ENCODE measurements at regions not wholly inside any gene's neighbourhood (a gene's known extent, or its start where the extent isn't known, plus 50 kb on each side); places are given as distances from the start of the nearest gene placed in this dataset.
"Not testable (repeated sequence)": the region's sequence is repeated elsewhere in the genome, so short reads cannot be mapped to it uniquely, and the experiment has no call there.

GRCh38 chr15:59830873-59831272 lies 141.8 kb upstream of the BNIP2 start:
- no peak for DNase-seq (ENCODE audit: low spot score)

DNA sequence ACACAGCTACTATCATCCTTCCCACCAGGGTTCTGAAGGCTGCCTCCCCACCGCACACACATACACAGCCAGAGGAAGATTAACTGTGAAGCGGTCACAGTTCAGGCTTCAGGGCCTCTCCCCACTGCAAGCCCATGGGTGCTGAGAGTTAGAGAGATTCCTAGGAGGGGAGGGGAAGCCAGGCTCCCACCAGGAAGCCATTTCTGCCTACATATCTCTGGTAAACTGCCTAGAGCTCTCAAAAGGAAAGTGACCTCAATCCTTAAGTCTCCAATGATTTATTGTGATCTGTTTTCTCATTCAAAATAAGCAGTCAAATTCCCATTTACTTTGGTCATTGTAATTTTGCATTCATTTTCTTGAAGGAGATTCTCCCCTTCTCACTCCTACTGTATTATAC lies 141.0 kb upstream of the BNIP2 start:
- DNase-seq (ENCODE audit: low spot score) = no peak

DNA sequence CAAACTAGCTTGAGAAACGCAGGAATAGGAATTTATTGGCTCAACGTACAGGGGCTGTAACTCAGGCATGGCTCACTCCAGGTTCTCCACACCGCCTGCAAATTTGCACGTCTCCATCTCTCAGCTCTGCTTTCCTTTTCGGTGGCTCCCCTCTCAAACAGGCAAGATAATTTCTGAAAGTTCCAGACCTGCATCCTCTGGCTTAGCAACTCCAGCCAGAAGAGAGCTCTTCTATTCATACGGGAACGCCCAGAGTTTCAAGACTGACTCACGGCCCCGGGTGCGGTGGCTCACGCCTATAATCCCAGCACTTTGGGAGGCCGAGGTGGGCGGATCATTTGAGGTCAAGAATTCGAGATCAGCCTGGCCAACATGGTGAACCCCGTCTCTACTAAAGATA lies 139.7 kb upstream of the BNIP2 start:
- DNase-seq (ENCODE audit: low spot score) = no peak

DNA sequence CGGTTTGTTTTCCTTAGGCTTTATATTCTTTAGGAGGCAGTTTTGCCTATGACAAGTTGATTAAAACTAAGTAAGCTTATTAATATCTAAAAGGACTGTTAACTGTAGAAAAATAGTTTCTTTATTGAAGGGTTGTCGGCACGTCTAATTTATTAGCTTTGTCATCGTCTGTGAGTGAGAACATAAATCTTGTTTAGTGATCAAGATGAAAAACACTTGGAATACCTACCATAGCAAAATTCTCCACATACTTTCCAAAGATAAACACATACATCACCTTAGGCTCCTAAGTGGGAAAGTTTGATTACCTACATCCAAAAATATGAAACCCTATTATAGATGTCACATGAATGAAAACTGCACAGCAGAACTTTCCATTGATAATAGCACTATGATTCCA lies 139.1 kb upstream of the BNIP2 start:
- DNase-seq (ENCODE audit: low spot score) = no peak

DNA sequence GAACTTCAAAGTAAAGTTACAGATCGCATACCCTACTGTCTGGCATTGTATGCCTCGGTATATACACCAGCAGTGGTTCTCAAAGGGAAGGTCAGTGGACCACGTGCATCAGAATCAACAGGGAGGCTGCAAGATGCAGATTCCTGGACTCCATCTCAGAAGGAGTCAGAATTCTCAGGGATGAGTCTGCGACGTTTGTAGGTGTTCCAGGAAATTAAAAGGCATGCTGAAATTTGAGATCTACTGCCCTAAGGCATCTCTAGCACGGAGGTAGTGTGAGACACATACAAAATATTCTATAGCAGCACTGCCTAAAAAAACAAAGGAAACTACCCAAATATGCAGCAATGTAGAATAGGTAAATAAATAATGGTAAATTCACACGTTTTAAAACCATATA lies 136.8 kb upstream of the BNIP2 start:
- DNase-seq (ENCODE audit: low spot score) = no peak

DNA sequence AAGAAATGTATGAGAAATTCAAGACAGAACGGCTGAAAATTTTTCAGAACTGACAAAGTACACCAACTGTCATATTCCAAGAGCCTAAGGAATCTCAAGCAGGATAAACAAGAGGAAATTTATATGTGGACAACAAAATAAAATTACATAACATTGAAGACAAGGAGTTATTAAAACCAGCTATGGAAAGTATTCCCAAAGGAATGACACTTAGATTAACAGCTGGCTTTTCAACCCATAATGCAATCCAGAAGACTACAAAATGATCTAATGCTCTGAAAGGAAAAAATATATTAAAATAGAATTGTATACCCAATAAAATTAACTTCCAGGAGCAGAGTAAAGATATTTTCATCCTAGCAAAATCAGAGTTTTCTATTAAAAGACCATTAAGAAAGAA lies 132.2 kb upstream of the BNIP2 start:
- no peak for DNase-seq (ENCODE audit: low spot score)

GRCh38 chr15:59819092-59819491 lies 130.0 kb upstream of the BNIP2 start:
- DNase-seq (ENCODE audit: low spot score) = no peak

DNA sequence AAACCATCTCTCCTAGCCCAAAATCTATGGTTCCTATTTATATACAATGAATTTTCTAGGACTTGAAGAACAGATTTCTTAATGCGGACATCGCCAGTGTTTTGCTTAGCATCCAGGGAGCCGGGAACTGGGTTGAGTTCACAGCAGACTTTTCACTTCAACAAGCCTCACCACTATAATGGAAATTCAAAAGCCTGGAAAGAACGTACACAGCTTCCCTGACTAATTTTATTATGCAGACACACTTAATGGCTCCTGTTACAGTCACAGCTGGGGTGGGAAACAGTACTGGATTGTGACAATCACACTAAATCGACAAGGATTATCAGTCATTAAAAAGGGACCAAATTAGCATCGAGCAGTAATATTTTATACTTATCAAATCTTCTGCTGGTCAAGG lies 129.2 kb upstream of the BNIP2 start:
- no peak for DNase-seq (ENCODE audit: low spot score)

DNA sequence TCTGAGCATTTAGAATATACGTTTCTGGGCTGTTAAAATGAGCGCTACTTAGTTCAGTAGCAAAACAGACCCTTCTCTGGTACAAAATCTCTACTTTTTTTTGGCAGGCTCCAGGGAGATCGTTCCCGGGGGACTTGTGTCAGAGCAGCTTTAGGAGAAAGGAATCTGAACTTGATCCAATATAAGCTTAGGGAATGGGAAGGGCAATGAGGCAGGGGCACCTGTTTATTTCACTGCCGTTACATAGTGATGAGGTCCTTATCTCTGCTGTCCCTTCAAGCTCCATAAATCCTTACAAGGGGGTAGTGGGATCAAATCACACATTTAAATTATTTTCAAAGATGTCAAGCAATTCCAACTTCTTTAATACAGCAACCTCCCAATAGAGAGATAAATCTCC lies 128.7 kb upstream of the BNIP2 start:
- no peak for DNase-seq (ENCODE audit: low spot score)

GRCh38 chr15:59817053-59817452 lies 127.9 kb upstream of the BNIP2 start:
- no peak for DNase-seq (ENCODE audit: low spot score)

GRCh38 chr15:59814409-59814808 lies 125.3 kb upstream of the BNIP2 start:
- no peak for DNase-seq (ENCODE audit: low spot score)

- no peak for DNase-seq (ENCODE audit: low spot score)
Observed at GRCh38 chr15:59812889-59813288, 123.8 kb upstream of the BNIP2 start.

DNA sequence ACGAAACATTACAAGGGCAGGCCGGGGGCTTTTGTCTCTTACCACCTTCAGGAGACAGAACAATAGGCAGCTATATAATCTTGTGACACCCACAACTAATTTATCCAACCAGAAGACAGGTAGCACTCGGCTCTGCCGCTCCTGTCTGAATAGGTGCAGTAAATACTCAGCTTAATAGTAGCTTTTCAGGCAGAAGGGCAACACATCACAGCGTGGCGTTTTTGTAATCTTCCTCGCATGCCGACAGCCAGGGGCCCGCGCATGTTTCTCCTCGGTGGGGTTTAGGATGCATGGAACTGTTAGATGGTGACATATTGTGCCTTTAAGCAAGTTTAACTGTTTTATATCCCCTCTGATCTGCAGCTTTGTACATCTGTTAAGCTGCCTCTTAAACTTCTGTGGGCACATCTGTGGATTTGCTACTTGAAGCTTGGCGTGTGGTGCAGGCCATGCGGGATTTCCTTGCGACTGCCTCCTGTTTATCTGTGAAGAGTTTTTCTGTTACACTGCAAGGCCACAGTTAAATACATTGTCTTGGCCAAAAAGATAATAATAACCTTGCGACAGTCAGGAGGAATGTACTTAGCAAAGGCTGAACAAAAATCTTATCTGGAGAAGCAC lies 123.2 kb upstream of the BNIP2 start:
- no peak for DNase-seq (ENCODE audit: low spot score)

DNA sequence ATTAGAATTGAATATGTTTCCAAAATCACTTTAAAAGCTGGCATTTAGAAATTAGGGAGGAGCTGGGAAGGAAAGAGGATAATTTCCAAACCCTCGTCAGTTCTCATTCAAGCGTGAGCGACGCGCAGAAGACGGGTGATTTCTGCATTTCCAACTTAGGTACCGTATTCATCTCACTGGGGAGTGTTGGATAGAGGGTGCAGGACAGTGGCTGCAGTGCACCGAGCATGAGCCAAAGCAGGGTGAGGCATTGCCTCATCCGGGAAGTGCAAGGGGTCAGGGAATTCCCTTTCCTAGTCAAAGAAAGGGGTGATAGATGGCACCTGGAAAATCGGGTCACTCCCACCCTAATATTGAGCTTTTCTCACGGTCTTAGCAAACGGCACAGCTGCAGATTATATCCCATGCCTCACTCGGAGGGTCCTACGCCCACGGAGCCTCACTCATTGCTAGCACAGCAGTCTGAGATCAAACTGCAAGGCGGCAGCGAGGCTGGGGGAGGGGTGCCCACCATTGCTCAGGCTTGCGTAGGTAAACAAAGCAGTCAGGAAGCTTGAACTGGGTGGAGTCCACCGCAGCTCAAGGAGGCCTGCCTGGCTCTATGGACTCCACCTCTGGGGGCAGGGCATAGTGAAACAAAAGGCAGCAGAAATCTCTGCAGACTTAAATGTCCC lies 114.3 kb upstream of the BNIP2 start:
- DNase-seq (ENCODE audit: low spot score) = peak; percentile 31

GRCh38 chr15:59801649-59802048 lies 112.5 kb upstream of the BNIP2 start:
- no peak for DNase-seq (ENCODE audit: low spot score)

DNA sequence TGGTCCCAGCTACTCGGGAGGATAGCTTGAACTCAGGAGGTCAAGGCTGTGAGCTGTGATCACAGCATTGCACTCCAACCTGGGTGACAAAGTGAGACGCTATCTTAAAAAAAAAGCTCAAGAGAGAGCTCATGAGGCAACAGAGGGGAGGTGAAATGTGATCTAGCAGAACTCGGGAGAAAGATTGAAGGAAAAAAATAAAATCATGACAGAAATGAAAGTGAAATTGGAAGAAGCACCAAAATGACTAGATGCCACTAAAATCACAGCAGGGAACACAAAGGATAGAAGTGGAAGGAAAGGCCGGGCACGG lies 109.4 kb upstream of the BNIP2 start:
- DNase-seq (ENCODE audit: low spot score) = no peak

DNA sequence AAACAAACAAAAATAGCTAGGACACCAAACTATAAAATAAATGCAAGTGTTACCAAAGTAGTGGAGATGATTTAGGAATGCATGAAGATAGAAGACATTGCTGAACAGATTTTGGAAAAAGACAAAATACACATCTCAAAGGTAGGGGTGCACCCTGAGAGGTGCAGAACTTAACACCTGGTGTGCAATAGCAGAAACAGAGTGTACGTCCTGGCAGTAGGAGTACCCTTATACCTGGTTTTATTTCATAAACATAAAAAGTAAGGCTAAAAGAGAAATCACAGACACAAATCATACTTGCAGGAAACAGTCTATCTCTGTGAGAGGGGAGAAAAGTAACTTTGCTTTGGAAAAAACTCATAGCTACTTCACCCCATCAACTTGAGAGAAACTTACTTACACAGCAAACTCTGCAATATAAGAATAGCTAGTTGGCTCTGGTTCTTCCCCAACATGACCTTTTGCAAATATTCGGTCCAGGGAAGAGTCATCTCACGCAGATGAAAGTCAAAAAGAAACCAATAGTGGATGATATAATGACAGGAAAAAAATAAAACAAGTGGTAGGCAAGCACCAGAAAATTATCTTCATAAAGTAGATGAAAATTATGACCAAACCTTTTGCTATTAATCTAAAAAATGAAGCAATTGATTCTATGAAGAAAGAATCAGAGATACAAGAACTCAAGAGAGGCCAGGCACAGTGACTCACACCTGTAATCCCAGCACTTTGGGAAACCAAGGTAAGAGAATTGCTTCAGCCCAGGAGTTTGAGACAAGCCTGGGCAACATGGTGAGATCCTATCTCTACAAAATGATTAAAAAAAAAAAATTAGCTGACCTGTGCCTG lies 108.9 kb upstream of the BNIP2 start:
- peak; percentile 50 for DNase-seq (ENCODE audit: low spot score)

GRCh38 chr15:59794229-59794886 lies 105.2 kb upstream of the BNIP2 start:
- DNase-seq (ENCODE audit: low spot score) = no peak

DNA sequence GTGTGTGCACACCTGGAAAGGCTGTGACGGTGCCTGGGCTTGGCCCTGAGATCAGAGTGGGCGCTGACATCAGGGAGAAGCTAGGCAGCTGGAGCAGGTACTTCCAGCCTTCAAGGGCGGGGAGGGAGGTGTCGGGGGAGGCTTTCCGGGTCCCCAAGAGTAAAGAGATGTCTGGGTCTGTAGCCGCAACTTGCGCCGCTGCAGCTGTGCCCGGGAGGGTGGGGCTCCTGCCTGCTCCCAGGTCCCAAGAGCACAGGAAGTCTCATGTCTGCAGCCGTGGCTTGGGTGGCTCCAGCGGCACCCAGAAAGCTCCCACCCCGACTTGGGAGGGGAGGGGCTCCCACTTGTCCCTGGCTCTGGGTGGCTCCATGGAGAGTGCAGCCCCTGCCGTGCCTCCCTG lies 103.2 kb upstream of the BNIP2 start:
- no peak for DNase-seq (ENCODE audit: low spot score)

- DNase-seq (ENCODE audit: low spot score) = no peak
Observed at GRCh38 chr15:59791755-59792154, 102.6 kb upstream of the BNIP2 start.

DNA sequence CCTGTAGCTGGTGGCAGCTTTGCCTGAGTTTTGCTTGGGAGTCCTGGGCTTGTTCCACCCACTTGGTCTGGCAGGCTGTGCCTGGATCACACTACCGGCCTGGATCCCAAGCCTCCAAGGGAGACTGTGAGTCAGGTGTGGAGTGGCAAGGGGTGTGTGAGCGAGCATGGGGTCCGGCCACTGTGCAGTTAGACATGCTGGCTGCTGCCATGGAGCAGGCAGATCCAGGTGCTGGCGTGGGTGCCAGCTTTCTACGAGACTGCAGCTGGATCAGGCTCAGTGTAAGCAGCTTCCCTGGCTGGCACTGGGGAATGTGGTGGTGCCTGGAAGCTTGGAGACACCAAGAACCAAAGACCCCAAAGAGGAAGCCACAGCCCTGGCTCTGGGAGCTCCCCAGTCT lies 102.0 kb upstream of the BNIP2 start:
- no peak for DNase-seq (ENCODE audit: low spot score)

DNA sequence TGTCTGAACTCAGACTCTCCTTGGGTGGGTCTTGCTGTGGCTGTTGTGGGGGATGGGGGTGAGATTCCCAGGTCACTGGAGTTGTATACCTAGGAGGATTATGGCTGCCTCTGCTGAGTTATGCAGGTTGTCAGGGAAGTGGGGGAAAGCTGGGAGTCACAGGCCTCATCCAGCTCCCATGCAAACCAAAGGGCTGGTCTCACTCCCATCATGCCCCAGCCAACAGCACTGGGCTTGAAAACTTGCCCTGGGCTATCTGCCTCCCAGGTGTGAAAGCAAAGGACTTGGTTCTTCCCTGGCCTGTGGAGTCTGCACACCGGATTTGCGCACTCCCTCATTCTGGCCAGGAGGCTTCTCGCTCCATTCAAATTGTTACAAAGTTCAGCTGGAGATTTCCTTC lies 97.3 kb upstream of the BNIP2 start:
- DNase-seq (ENCODE audit: low spot score) = not testable (repeated sequence)

DNA sequence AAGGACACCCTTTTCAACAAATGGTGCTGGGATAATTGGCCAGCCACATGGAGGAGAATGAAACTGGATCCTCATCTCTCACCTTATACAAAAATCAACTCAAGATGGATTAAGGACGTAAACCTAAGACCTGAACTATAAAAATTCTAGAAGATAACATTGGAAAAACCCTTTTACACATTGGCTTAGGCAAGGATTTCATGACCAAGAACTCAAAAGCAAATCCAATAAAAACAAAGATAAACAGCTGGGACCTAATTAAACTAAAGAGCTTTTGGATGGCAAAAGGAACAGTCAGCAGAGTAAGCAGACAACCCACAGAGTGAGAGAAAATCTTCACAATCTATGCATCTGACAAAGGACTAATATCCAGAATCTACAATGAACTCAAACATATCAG lies 96.9 kb upstream of the BNIP2 start:
- DNase-seq (ENCODE audit: low spot score) = not testable (repeated sequence)
